Adrenal gland (tissue), 5 donors: ENCODE measurements at regions not wholly inside any gene's neighbourhood (a gene's known extent, or its start where the extent isn't known, plus 50 kb on each side); places are given as distances from the start of the nearest gene placed in this dataset.

Source experiments
- CTCF ChIP-seq, 6 experiments: fragments of 450-650 bp in 4 of 6; fragments of 200-600 bp in 2 of 6; sonication (generic) in 1 of 6; IDR thresholded peaks; 1 replicate in 5 of 6; 2 replicates in 1 of 6; pipeline versions ENCODE4 v1.5.1 to v1.8.0; 2016 to 2021; ENCODE audit warnings: antibody characterized with exemption in 6 of 6, mild to moderate bottlenecking in 2 of 6, moderate library complexity in 1 of 6
- POLR2A ChIP-seq, 2 donors: fragments of 450-650 bp; IDR thresholded peaks; one replicate each; pipeline ENCODE4 v1.6.1; 2017; ENCODE audit warnings: antibody characterized with exemption in 2 of 2, mild to moderate bottlenecking in 2 of 2, moderate library complexity in 1 of 2
- donor health status: DM: no; HTN: no; CAD: no.

GRCh38 chr4:156321203-156321602 lies 367.5 kb upstream of the CTSO start:
- TF ChIP-seq CTCF (IDR thresholded peaks at IDR 0.05): no peak
- TF ChIP-seq POLR2A (IDR thresholded peaks at IDR 0.05): no peak
